ENCODE measurements at regions not wholly inside any gene's neighbourhood (a gene's known extent, or its start where the extent isn't known, plus 50 kb on each side); places are given as distances from the start of the nearest gene placed in this dataset.

DNA sequence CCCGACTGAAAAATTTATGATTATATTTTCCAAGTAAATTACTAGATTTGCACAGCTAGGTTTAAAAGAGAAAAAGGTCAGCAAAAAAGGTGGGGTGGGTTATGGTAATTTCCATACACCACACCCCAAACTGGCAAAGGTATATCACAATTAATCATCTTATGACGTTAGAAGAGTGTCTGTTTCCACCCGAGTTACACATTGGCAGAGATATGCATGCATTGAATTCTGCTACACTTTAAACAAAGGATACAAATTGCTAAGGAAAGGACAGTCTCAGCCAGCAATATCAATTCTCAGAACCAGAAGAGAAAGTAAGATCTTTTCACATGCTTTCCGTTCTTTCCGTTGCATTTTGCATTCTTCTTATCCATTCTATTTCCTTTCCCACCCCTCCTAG lies 843.3 kb downstream of the GATA3 start:
- H3K36me3 ChIP-seq (ENCODE audit: low read depth), result no peaks in the 10 kb centered on the region
- no peak overlapping the region for H3K27ac ChIP-seq
- no peak for DNase-seq
- no peaks in the 10 kb centered on the region for H3K4me1 ChIP-seq (replicated peaks; ENCODE audit: insufficient read depth)
- TF ChIP-seq, protein P1, sequence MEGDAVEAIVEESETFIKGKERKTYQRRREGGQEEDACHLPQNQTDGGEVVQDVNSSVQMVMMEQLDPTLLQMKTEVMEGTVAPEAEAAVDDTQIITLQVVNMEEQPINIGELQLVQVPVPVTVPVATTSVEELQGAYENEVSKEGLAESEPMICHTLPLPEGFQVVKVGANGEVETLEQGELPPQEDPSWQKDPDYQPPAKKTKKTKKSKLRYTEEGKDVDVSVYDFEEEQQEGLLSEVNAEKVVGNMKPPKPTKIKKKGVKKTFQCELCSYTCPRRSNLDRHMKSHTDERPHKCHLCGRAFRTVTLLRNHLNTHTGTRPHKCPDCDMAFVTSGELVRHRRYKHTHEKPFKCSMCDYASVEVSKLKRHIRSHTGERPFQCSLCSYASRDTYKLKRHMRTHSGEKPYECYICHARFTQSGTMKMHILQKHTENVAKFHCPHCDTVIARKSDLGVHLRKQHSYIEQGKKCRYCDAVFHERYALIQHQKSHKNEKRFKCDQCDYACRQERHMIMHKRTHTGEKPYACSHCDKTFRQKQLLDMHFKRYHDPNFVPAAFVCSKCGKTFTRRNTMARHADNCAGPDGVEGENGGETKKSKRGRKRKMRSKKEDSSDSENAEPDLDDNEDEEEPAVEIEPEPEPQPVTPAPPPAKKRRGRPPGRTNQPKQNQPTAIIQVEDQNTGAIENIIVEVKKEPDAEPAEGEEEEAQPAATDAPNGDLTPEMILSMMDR (conservative IDR thresholded peaks at IDR 0.05), result no peak
- TF ChIP-seq EZH2 (IDR thresholded peaks at IDR 0.05; ENCODE audit: low read depth), result no peak
- H4K20me1 ChIP-seq (ENCODE audit: insufficient read depth), result no peaks in the 10 kb centered on the region
- H3K27me3 ChIP-seq (ENCODE audit: insufficient read depth, low read depth), result no peaks in the 10 kb centered on the region
- H3K79me2 ChIP-seq (ENCODE audit: low read depth), result no peaks in the 10 kb centered on the region
- H3K9me2 ChIP-seq (ENCODE audit: insufficient read depth), result no peaks in the 10 kb centered on the region
- no peak overlapping the region for H2AFZ ChIP-seq
- POLR2A ChIA-PET (ENCODE audit: unreplicated experiment), result no interaction called here
- no peaks in the 10 kb centered on the region for H3K9me3 ChIP-seq (ENCODE audit: insufficient read depth, low read depth)
- CTCF ChIA-PET, result no interaction called here
- no TSS peak for BruUV-seq (replicated peaks)
- no peak overlapping the region for H3K4me2 ChIP-seq
- intact Hi-C loops (cut with micrococcal nuclease; ENCODE audit: unreplicated experiment), result no loop called here
- no peak overlapping the region for H3K4me3 ChIP-seq
- no peaks in the 10 kb centered on the region for H3F3A ChIP-seq (ENCODE audit: insufficient read depth, low read depth)

DNA sequence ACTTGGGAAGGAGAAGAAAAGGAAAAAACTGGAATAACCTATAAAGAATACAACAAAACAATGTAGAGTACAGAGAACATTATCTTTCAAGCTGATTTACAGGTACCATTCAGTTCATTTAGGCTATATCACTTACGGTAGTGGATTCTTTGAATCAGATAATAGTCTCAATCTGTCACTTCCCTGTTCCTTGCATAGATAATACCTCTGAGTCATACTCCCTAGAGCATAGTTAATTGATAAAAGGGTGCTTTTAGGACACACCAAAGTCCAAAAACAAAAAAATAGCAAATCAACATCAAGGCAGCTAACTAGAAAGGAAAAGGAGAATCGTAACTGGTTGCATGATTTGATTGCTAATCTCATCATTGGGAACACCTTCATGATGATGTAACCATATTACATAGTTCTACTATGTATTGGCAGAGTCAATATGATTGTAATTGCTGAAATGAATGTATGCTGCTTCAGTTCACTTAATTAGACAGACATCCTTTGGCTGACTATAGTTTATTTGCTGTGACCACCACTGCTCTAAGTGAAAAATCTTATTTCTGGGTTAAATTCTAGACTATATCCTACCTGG lies 844.4 kb downstream of the GATA3 start:
- H3K4me1 ChIP-seq (replicated peaks; ENCODE audit: insufficient read depth), result no peaks in the 10 kb centered on the region
- no peaks in the 10 kb centered on the region for H4K20me1 ChIP-seq (ENCODE audit: insufficient read depth)
- no peak overlapping the region for H3K4me2 ChIP-seq
- POLR2A ChIA-PET (ENCODE audit: unreplicated experiment), result no interaction called here
- no peaks in the 10 kb centered on the region for H3K36me3 ChIP-seq (ENCODE audit: low read depth)
- H3K79me2 ChIP-seq (ENCODE audit: low read depth), result no peaks in the 10 kb centered on the region
- CTCF ChIA-PET, result no interaction called here
- DNase-seq, result no peak
- H3K4me3 ChIP-seq, result no peak overlapping the region
- no peaks in the 10 kb centered on the region for H3K9me3 ChIP-seq (ENCODE audit: insufficient read depth, low read depth)
- no TSS peak for BruUV-seq (replicated peaks)
- no peak overlapping the region for H2AFZ ChIP-seq
- intact Hi-C loops (cut with micrococcal nuclease; ENCODE audit: unreplicated experiment), result no loop called here
- H3F3A ChIP-seq (ENCODE audit: insufficient read depth, low read depth), result no peaks in the 10 kb centered on the region
- no peaks in the 10 kb centered on the region for H3K9me2 ChIP-seq (ENCODE audit: insufficient read depth)
- H3K27me3 ChIP-seq (ENCODE audit: insufficient read depth, low read depth), result no peaks in the 10 kb centered on the region
- no peak for TF ChIP-seq EZH2 (IDR thresholded peaks at IDR 0.05; ENCODE audit: low read depth)
- TF ChIP-seq, protein P1 (conservative IDR thresholded peaks at IDR 0.05), result no peak
- H3K27ac ChIP-seq, result no peak overlapping the region

DNA sequence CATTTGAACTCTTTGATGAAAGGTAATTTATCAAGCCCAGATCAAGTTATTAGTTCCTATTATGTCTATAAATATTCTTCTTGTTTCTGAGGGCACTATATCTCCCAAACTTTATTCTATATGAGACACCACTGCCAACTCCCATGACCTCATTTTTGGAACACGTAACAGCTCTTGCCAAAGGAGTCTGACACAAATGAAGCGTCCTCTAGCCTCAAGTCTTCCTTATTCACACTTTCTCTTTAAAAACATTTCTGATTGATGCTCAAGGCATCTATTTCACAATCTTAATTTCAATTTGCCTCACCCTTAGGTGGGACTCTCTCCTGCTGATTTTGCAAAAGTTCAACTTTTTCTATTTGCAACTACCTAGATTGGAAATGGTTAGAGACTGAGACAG lies 848.4 kb downstream of the GATA3 start:
- Histone ChIP-seq H3F3A (ENCODE audit: insufficient read depth, low read depth) (no peaks in the 10 kb centered on the region), H3K4me3 (no peak overlapping the region), H3K4me1 (replicated peaks; ENCODE audit: insufficient read depth) (no peaks in the 10 kb centered on the region), H3K27me3 (ENCODE audit: insufficient read depth, low read depth) (no peaks in the 10 kb centered on the region), H3K36me3 (ENCODE audit: low read depth) (no peaks in the 10 kb centered on the region), H3K79me2 (ENCODE audit: low read depth) (no peaks in the 10 kb centered on the region), H2AFZ (no peak overlapping the region), H3K4me2 (no peak overlapping the region), H3K27ac (no peak overlapping the region), H3K9me3 (ENCODE audit: insufficient read depth, low read depth) (no peaks in the 10 kb centered on the region), H4K20me1 (ENCODE audit: insufficient read depth) (no peaks in the 10 kb centered on the region), H3K9me2 (ENCODE audit: insufficient read depth) (no peaks in the 10 kb centered on the region)
- BruUV-seq (replicated peaks), result no TSS peak
- DNase-seq, result no peak
- CTCF ChIA-PET, result no interaction called here
- POLR2A ChIA-PET (ENCODE audit: unreplicated experiment), result no interaction called here
- intact Hi-C loops (cut with micrococcal nuclease; ENCODE audit: unreplicated experiment), result no loop called here
- TF ChIP-seq EZH2 (IDR thresholded peaks at IDR 0.05; ENCODE audit: low read depth), result no peak
- TF ChIP-seq, protein P1 (conservative IDR thresholded peaks at IDR 0.05), result no peak
